ENCODE measurements at regions not wholly inside any gene's neighbourhood (a gene's known extent, or its start where the extent isn't known, plus 50 kb on each side); places are given as distances from the start of the nearest gene placed in this dataset.
A peak's percentile ranks its signal among the peaks of the same experiment; 100 is the strongest.
"Not testable (repeated sequence)": the region's sequence is repeated elsewhere in the genome, so short reads cannot be mapped to it uniquely, and the experiment has no call there.

DNA sequence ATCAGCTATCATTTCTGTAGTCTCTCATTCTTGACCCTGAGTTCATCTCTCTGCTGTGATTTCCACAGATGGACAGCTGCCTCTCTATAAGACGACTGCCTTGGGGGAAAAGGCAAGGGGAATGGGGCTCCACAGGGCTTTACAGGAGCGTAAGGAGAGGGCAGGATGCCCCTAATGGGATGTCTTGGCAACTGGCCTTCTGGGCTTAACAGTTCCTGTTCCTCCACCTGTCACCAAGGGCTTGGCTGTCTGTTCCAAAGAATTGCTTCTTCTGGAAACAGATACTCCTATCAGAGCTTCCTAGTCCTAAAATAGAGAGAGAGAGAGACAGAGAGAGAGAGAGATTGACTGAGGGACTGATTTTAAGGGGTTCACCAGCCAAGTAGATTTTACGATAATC is 181.9 kb downstream of the TMEM200A start:
- no peak for DNase-seq (ENCODE audit: extremely low read depth in 1 of 2, low read depth in 1 of 2)

DNA sequence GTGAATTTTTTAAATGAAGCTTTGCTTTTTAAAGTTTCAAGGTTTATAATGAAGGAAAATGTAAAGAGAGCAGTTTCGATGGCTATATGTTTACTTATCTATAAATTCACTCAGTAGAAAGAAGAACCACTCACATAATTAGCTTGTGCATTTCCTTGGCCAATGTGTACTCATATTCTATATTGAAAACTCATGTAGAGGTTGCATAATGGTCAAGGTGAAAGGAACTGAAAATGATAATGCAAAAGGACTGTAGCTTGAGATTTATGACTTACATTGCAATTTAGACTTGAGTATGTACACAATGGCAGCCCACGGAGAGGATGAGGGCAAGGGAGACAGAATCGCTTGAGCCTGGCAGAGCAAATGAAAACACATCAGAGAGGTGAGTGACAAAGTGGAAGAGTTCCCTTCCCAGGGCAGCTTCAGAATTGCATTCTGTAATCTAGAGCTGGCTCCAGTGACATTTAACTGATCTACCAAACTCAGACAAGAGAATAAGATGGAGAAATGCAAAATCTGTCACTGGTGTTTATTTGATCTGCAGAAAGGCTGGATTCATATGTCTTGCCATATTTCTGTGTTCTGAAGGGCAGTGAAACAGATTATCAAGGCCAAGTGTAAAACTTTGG is 191.8 kb downstream of the TMEM200A start:
- DNase-seq (ENCODE audit: extremely low read depth in 1 of 2, low read depth in 1 of 2), result no peak

DNA sequence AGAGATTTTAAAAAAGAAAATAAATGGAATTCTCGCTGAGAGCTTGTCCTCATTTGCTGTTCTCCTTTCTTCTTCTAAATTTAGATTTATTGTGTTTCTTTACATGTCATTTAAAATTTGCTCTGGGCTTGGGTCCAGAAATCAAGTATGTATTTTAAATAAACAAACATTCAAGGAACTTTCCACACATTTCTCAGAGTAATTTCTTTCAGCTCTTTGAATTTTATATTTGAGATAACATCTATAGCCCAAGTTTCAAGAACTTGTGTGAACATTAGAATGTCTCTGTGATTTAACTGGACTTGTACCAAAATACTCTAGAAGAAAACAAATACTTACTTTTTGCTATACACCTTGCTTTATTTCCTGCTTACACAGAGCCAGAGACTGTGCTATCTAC is 192.3 kb downstream of the TMEM200A start:
- no peak for DNase-seq (ENCODE audit: extremely low read depth in 1 of 2, low read depth in 1 of 2)

DNA sequence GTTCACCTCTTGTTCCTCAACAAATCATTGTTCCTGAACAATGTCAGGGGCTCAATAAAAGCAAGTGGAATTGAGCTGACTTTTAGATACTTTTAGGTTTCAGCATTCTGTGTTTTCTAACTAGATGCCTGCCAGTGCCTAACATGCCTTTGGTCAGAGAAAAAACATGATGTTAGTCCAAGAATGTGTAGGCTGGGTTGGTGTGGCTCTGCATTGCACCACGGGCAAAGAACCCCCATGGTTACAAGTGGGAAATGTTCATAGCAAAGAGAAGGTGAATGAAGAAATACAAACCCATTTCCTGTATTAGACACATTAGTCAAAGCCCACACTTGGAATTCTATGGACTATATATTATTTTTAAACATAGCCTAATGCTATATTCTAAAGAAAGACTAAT is 193.3 kb downstream of the TMEM200A start:
- DNase-seq (ENCODE audit: extremely low read depth in 1 of 2, low read depth in 1 of 2), result no peak

DNA sequence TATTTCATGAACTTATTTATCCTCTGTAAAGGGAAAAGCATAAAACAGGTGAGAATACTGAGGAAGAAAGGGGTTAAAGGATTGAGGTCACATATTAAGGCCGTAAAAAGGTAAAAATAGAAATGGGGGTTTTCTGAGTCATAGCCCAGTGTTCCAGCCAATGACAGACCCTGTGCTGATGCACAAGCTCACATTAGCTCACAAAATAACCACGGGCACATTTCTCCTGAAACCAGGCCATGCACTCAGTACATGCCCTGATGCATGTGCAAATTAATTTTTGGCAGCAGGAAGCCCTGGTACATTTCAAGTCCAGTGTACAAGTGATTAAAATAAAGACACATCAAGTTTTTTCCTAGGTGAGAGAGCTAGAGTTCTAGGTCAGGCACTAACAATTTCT is 194.4 kb downstream of the TMEM200A start:
- DNase-seq (ENCODE audit: extremely low read depth in 1 of 2, low read depth in 1 of 2), result no peak

DNA sequence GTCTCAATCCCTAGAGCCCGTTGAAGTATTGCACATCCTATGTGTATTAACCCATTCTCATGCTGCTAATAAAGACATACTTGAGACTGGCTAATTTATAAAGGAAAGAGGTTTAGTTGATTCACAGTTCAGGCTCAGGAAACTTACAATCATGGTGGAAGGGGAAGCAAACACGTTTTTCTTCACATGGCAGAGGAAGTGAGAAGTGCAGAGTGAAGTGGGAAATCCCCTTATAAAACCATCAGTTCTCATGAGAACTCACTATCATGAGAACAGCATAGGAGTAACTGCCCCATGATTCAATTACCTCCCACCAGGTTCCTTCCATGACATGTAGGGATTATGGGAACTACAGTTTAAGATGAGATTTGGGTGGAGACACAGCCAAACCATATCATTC is 195.3 kb downstream of the TMEM200A start:
- DNase-seq (ENCODE audit: extremely low read depth in 1 of 2, low read depth in 1 of 2), result not testable (repeated sequence)

DNA sequence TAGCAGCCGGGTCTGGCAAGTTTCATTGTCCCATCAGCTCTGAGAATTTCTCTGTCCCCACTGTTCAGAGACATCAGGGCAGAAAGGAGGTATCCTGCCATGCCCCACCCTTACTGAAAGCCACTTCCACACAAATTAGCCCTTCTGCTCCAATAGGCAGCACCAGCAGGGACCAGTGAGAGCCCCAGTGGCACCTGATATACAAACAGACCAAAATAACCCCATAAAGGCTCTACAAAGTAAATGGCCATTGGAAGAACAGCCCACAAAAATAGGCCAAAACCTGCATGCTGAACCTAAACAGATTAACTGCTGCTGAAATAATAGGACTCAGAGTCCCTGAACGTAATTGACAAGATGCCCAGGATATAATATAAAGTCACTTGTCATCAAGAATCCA is 199.9 kb downstream of the TMEM200A start:
- no peak for DNase-seq (ENCODE audit: extremely low read depth in 1 of 2, low read depth in 1 of 2)

DNA sequence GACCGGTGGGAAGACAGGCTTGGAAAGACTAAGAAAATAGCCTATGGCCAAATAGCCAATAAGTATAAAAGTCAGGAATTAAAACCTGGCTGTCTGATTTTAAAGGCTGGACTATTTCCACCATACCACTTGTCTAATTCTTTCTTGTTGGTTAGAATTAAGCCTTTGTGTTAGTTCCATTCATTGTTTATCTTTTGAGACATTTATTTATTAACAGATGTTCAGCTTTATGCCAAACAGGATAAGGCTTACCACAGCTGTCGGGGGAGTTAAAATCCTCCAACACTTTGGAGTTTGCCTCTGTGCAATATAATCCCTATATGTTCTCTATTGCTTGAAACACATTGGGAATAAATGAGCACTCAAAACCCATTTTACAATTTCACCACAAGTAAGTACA is 208.3 kb downstream of the TMEM200A start:
- DNase-seq (ENCODE audit: extremely low read depth in 1 of 2, low read depth in 1 of 2), result no peak

DNA sequence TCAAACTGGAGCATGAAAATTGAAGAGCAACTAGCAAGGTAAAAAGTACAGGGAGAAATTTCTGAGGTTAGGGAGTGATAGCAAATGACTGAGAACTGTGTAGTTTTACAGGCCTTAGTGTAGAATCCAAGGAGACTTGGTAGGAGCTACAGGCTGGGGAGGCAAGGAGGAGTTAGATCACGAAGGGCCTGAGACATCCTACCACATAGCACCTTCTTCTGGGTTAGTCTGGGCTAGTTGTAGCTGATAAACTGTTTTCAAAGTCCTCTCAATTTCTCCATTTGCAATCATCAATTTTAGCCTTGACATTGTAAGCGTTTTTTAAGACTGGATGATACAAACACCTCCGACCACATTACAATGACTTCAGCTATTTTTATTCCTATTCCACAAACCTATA is 209.7 kb downstream of the TMEM200A start:
- no peak for DNase-seq (ENCODE audit: extremely low read depth in 1 of 2, low read depth in 1 of 2)

DNA sequence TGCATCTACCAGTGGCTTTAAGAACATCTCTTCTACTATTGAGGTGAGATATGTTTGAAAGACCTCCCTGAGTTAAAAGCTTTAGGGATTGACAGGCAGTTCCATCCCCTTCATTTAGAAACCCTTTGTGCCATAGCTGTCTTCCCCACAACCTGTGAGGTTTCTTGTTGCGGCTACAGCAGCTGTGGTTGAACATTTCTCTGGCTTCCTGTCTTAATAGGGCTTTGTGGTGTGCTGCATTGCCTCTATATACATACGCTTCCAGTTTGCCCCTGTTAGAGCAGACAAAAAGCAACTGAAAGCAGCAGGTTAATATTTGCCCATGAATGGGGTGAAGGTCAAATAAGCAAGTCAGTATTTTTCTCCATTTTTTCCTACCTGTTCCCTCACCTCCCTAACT is 210.2 kb downstream of the TMEM200A start:
- DNase-seq (ENCODE audit: extremely low read depth in 1 of 2, low read depth in 1 of 2), result peak; percentile 4 to 41

DNA sequence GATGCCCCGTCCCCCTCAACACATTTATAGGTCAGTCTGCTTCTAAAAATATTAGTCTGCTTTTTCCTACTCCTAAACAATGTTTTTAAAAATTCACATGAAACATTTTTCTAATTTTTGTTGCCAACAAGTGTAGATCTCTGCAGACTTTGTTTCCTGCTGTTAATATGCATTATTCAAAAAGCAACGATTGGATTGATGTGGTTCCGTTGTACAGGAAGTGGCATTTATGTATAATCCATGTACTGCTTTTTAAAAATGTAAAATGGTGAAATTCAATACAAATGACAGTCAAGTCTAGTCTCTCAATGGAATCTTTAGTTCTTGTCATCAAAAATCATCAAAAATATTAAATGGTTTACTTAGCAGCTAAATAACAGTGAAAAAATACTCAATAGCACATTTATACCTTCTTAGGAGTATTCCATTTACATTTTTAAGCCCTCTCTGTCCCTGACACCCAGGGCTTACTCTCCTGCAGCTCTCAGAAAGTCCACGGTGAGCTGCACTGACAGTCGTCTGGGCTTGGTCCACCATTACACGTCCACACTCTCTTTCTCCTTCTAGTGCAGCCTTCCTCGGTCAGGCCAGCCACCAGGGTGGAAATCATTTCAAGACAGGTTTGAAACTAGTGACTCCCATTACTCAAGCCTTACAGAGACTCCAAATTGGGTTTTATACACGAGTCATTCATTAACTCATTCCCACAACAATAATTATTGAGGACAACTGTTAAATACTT is 211.5 kb downstream of the TMEM200A start:
- no peak for DNase-seq (ENCODE audit: extremely low read depth in 1 of 2, low read depth in 1 of 2)

DNA sequence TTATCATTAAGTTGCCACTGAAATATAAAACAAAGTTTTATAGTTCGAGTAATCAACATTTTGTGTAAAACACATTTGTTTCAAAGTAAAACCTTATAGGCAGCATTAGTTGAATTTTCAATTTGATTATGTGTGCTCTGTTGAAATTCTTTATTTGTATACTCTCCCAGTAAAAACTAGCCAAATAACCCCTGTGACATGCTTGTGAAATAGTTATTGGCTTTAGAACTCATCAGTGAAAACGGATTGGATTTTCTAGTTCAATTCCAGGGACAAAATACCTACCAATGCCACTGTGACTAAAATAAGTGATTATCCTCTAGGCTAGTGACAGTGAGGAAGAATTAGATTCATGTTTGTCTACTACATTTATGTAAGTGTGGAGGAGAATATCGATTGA is 212.9 kb downstream of the TMEM200A start:
- no peak for DNase-seq (ENCODE audit: extremely low read depth in 1 of 2, low read depth in 1 of 2)

DNA sequence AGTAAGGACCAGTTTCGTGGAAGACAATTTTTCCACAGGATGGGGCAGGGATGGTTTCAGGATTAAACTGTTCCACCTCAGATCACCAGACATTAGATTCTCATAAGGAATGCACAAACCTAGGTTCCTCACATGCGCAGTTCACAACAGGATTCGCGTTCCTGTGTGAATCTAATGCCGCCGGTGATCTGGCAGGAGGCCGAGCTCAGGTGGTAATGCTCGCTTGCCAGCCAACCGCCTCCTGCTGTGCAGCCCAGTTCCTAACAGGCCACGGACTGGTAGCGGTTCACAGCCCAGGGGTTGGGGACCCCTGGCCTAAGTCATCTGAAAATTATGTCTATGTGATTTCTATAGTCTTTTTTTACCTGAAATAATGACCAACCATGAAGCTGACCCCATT is 217.5 kb downstream of the TMEM200A start:
- DNase-seq (ENCODE audit: extremely low read depth in 1 of 2, low read depth in 1 of 2), result no peak

DNA sequence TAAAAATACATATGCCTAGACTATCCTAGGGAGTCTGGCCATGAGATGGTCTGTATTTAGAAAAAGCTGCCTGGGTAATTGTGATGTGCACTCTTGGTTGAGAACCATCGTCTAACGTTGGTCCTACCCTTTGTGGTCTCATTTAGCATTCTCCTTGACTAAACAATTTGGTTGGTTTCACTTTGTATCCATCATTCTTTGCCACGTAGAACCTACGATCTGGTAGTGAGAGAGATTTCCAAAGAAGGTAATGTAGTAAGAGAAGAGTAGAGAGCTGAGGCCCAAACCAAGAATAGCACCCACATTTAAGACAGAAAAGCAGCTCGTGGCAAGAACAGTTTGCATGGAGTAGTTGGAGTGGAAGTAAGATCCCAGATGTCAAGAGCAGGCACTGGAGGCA is 219.8 kb downstream of the TMEM200A start:
- DNase-seq (ENCODE audit: extremely low read depth in 1 of 2, low read depth in 1 of 2), result no peak

DNA sequence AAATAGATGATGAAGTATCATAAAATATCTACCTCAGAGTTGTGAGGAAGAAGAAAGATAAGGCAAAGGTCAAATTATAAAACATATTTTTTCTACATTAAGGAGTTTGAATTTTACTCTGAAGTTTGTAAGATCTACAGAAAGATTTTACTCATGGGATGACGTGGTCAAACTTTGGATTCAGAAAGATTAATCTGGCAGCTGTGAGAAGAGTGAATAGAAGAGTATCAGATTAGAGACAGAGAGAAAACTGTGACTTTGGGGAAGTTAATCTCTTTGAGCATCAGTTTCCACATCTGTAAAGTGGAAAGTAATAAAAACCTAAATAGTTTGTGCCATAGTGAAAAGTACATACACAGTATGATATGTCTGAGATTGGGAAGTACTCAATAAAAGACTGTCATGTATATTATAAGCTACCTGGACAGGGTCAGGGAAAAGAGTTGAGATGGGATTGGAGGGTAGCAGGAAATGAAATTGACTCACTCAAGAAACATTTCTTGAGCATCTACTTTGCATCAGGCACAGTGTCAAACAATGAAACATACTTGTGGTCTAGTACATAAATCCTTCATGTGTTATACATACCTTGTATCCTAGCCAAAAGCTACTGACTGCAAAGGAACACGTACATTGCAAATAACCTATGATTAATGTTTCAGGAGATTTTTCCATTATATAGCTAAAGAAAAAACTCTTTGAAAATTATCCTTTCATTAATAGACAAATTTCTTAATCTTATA is 222.1 kb downstream of the TMEM200A start:
- DNase-seq (ENCODE audit: extremely low read depth in 1 of 2, low read depth in 1 of 2), result no peak

DNA sequence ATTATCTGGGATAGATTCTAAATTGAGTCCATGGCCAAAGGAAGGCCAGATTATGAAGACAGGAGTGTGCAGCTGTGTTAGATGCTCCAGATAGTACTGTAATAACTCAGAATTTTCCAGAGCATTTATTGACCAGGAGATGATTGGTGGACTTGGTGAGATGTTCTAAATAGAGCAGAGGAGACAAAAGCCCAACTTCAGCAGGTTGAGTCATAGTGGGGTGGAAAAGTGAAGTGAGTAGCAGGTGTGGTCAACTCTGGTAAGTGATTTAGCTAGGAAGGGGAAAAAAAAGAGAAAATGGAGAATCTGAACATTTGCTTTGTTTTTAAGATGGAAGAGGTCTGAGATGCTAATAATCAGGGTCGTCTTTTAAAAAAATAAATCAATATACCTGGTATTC is 227.4 kb downstream of the TMEM200A start:
- no peak for DNase-seq (ENCODE audit: extremely low read depth in 1 of 2, low read depth in 1 of 2)

DNA sequence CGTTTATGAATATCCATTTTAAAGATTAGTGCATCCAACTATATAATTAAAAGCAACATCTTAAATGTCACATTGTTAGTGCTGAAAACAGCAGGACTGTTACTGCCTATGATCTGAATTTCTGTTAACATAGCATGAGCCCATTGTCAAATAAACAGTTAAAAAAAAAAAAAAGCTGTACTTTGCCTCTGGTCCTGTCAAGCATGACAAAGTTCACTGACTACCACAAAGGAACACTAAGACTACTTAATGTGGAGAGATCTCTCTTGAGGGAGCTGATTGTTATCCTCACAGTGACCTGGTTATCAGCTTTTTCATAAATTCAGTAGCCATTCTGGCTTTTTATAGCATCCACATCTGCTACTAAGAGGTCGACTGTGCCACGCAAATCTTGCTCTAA is 228.1 kb downstream of the TMEM200A start:
- DNase-seq (ENCODE audit: extremely low read depth in 1 of 2, low read depth in 1 of 2), result no peak

DNA sequence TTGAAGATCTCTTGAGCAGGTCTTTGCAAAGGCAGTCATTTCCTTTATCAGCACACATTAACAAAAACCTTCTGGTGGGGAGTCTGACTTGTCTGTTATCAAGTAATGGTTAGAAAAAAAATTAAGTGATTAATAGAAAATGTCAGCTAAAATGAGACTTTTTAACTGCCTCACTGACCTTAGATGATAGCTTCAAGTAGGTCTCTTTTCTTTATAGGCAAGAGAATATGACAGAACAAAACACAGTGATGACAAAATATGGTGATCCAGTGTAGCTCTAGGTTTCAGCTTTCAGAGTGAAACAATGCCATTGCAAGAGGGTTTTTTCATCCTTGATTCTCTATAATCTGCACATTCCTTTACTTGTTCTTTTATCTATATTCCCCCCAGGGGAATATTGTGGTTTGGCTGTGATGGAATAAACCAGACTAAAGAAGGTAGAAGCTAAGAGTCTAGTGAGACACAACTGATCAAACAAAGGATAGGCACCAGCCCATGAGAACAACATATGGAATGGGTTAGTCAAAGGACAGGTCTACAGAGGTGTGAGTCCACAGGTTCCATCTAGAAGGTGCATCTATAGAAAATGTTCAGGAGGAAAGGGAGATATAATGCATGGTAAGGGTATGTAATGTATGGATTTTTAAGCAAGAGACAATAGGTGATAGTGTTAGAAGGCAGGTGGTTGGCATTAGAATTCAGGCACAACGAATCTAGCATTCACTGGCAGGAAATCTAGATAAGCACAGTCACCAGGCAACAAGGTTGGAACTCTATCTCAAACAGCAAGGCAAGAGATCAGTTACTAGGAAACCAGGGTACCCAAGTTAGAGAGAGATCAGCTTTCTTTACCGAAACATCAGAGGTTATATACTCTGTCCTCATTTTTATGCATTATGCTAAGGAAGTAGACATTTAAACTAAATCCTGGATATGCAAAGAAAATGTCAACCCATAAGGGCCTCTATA is 228.9 kb upstream of the SMLR1 start:
- no peak for DNase-seq (ENCODE audit: extremely low read depth in 1 of 2, low read depth in 1 of 2)

DNA sequence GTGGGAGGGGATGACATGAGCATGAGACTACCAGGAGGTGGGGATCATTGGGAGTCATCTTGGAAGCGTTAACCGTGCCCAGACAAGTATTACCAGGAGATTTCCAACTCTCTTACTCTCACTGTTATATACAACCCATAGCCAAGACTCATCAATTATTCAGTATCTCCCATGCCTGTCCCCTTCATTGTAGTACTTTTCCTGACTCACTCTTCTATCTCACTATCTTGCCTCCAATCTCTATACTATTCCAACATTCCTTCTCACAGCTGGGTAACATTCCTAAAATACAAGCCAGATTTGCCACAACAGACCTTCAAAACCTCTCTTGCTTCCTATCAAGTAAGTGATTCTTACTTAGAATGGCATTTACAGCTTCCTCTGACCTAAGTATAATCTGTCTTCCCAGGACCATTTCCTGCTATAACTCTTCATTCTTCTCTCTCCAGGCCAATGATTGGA is 226.3 kb upstream of the SMLR1 start:
- DNase-seq (ENCODE audit: extremely low read depth in 1 of 2, low read depth in 1 of 2), result no peak

DNA sequence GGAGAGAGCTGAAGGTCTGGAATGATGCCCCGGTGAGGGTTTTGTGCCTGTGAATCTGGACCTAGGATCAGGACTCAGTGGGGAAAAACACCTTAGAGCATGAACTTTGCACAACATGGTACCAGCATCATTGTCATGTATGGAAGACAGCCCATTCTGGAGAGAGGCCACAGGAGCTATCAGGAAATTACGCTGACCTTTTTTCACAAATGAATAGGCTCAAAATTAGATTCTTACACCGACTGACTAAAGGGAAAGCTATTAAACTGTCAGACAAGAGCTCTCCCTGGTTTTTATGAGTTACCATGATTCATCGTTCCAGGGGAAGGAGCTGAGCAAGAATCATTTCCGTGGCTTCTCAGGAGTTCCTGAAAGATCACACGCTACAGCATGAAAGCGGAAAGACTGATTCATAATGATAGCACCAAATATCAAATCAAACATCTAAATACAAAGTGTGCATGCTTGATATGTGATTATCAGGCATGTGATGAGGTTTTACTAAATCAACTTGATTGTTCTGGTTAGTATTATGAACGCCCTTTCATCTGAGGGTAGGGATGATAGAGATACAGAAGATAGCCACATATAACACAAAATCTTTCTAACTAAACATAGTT is 224.9 kb upstream of the SMLR1 start:
- no peak for DNase-seq (ENCODE audit: extremely low read depth in 1 of 2, low read depth in 1 of 2)
